HepG2 (cell line): ENCODE measurements at regions not wholly inside any gene's neighbourhood (a gene's known extent, or its start where the extent isn't known, plus 50 kb on each side); places are given as distances from the start of the nearest gene placed in this dataset.

Source experiments
- ATAC-seq: fragments of 200-7000 bp; cut with Tn5 transposase; 3 replicates; pipeline ENCODE4 v1.9.1; 2020; ENCODE audit warnings: mild to moderate bottlenecking, moderate library complexity
- BruUV-seq: library from RNA; stranded (reverse); fragments of 400-500 nt; replicated peaks from 2 replicates; lab custom pipeline; 2021; lab: Mats Ljungman, UMichigan
- CTCF ChIA-PET: fragments of 300-600 bp; formaldehyde crosslinking; extraction: SDS; loops from one replicate; lab custom pipeline; 2021; ENCODE audit warnings: low total read pairs, inconsistent platforms, low intra/inter-chr PET ratio; lab: Yijun Ruan, JAX
- POLR2A ChIA-PET: fragments of 350-600 bp; sonication (Branson Sonifier 250); formaldehyde crosslinking; loops from one replicate; lab custom pipeline; 2020; ENCODE audit warnings: antibody characterized with exemption, inconsistent platforms; lab: Yijun Ruan, JAX
- DNase-seq: peaks from one replicate; pipeline ENCODE4 v3.0.0-alpha.2; 2015; ENCODE audit warnings: low spot score
- FAIRE-seq: peaks from 3 replicates; lab custom pipeline; 2011; peaks lifted over from hg19 to GRCh38; lab: Jason Lieb, UNC
- H2AFZ ChIP-seq: one replicate; pipeline ENCODE4 v1.6.1; 2011; ENCODE audit warnings: low read length, inconsistent platforms
- H3K27ac ChIP-seq: fragments of 300-600 bp; 3 replicates; pipeline ENCODE4 v1.8.0; 2011; ENCODE audit warnings: mixed run types, mild to moderate bottlenecking, mixed read lengths, low read length, inconsistent platforms; ENCODE audit not compliant: insufficient read depth; ENCODE audit errors: extremely low read length
- H3K27me3 ChIP-seq, 2 experiments: fragments of 200-600 bp in 1 of 2; 2 replicates in 1 of 2; 3 replicates in 1 of 2; pipeline versions ENCODE4 v1.6.0 to v1.8.0; 2011; ENCODE audit warnings: low read length in 2 of 2, mild to moderate bottlenecking in 2 of 2, moderate library complexity in 2 of 2, inconsistent platforms in 1 of 2; ENCODE audit not compliant: insufficient read depth in 2 of 2, control insufficient read depth in 1 of 2
- H3K36me3 ChIP-seq, 2 experiments: fragments of 200-600 bp in 1 of 2; replicated peaks in 1 of 2; 2 replicates in 1 of 2; 3 replicates in 1 of 2; pipeline versions ENCODE4 v1.5.1 to v1.8.0; 2011; ENCODE audit warnings: low read length in 2 of 2, inconsistent platforms in 1 of 2; ENCODE audit not compliant: insufficient read depth in 2 of 2, control insufficient read depth in 1 of 2
- H3K4me1 ChIP-seq: 2 replicates; pipeline ENCODE4 v1.5.1; 2012; ENCODE audit warnings: low read length, inconsistent platforms; ENCODE audit not compliant: insufficient read depth
- H3K4me2 ChIP-seq: 2 replicates; pipeline ENCODE4 v1.6.0; 2011; ENCODE audit warnings: low read depth, low read length, inconsistent platforms
- H3K4me3 ChIP-seq, 3 experiments: fragments of 200-600 bp in 1 of 3; sonication (generic), shearing (Covaris generic) in 1 of 3; replicated peaks in 1 of 3; 2 replicates each; pipeline ENCODE4 v1.5.1; 2011 to 2016; ENCODE audit warnings: low read length in 3 of 3, inconsistent platforms in 2 of 3, low read depth in 2 of 3, mild to moderate bottlenecking in 2 of 3, control low read depth in 1 of 3, mixed read lengths in 1 of 3; ENCODE audit not compliant: insufficient read depth in 1 of 3
- H3K79me2 ChIP-seq: one replicate; pipeline ENCODE4 v1.6.1; 2011; ENCODE audit warnings: low read length, inconsistent platforms; ENCODE audit not compliant: insufficient read depth
- H3K9ac ChIP-seq: 2 replicates; pipeline ENCODE4 v1.6.0; 2011; ENCODE audit warnings: mild to moderate bottlenecking, low read depth, low read length, inconsistent platforms; ENCODE audit not compliant: insufficient read depth
- H3K9me3 ChIP-seq: 2 replicates; pipeline ENCODE4 v1.5.1; 2012; ENCODE audit warnings: mild to moderate bottlenecking, low read length
- H4K20me1 ChIP-seq: 2 replicates; pipeline ENCODE4 v1.6.0; 2011; ENCODE audit warnings: inconsistent platforms, mild to moderate bottlenecking, low read length, moderate library complexity; ENCODE audit not compliant: insufficient read depth
- ARID3A ChIP-seq: IDR thresholded peaks from 2 replicates; pipeline ENCODE4 v1.6.1; 2012; ENCODE audit warnings: low read depth, low read length, improper control_type of control experiment
- CCDC6 ChIP-seq: sonication (generic); formaldehyde crosslinking; IDR thresholded peaks from 2 replicates; pipeline ENCODE4 v1.8.1; 2022; ENCODE audit warnings: mild to moderate bottlenecking, missing genetic modification reagents, moderate library complexity
- DRAP1 ChIP-seq: IDR thresholded peaks from 2 replicates; pipeline ENCODE4 v1.6.1; 2016; ENCODE audit warnings: missing genetic modification reagents, missing compliant biosample characterization
- GFI1 ChIP-seq: sonication (generic); formaldehyde crosslinking; IDR thresholded peaks from 2 replicates; pipeline ENCODE4 v1.5.0; 2020; ENCODE audit warnings: missing genetic modification reagents, mild to moderate bottlenecking, borderline replicate concordance
- HOXA5 ChIP-seq: sonication (generic); formaldehyde crosslinking; IDR thresholded peaks from 2 replicates; pipeline ENCODE4 v1.4.0; 2020; ENCODE audit warnings: missing genetic modification reagents
- IRF2 ChIP-seq: IDR thresholded peaks from 2 replicates; pipeline ENCODE4 v1.6.1; 2018; ENCODE audit warnings: missing genetic modification reagents, missing compliant biosample characterization
- SNRNP70 ChIP-seq: fragments of 200-400 bp; formaldehyde crosslinking; IDR thresholded peaks from 2 replicates; pipeline ENCODE4 v1.6.1; 2017; ENCODE audit warnings: mild to moderate bottlenecking, low read depth, low read length, moderate library complexity
- SRF ChIP-seq: IDR thresholded peaks from 2 replicates; pipeline ENCODE4 v1.6.1; 2011; ENCODE audit warnings: mild to moderate bottlenecking, low read depth, low read length, moderate library complexity
- TCF12 ChIP-seq, 2 experiments: fragments of 450-650 bp in 1 of 2; sonication (generic) in 1 of 2; formaldehyde crosslinking in 1 of 2; IDR thresholded peaks; 2 replicates each; pipeline versions ENCODE4 v1.6.1 to v1.8.0; 2017 to 2022; ENCODE audit warnings: antibody characterized with exemption in 1 of 2, mild to moderate bottlenecking in 1 of 2, missing genetic modification reagents in 1 of 2, moderate library complexity in 1 of 2
- ZNF205 ChIP-seq: IDR thresholded peaks from 2 replicates; pipeline ENCODE4 v1.6.1; 2018; ENCODE audit warnings: missing biosample characterization, missing genetic modification reagents
- ZNF407 ChIP-seq: sonication (generic); formaldehyde crosslinking; IDR thresholded peaks from one replicate; pipeline ENCODE4 v1.5.1; 2020; ENCODE audit warnings: mild to moderate bottlenecking, missing genetic modification reagents; ENCODE audit errors: not compliant biosample characterization
- ZNF460 ChIP-seq: sonication (generic); formaldehyde crosslinking; IDR thresholded peaks from 2 replicates; pipeline ENCODE4 v1.5.1; 2020; ENCODE audit warnings: missing genetic modification reagents, mild to moderate bottlenecking, borderline replicate concordance
- ZNF652 ChIP-seq: IDR thresholded peaks from 2 replicates; pipeline ENCODE4 v1.6.1; 2016; ENCODE audit warnings: low read depth, borderline replicate concordance
- ZNF777 ChIP-seq: sonication (generic); formaldehyde crosslinking; IDR thresholded peaks from 2 replicates; pipeline ENCODE4 v1.4.0; 2020; ENCODE audit warnings: missing genetic modification reagents
- ZNF841 ChIP-seq: sonication (generic); formaldehyde crosslinking; IDR thresholded peaks from 2 replicates; pipeline ENCODE4 v1.8.1; 2023; ENCODE audit warnings: missing genetic modification reagents, borderline replicate concordance
- ZSCAN30 ChIP-seq: sonication (generic); formaldehyde crosslinking; IDR thresholded peaks from 2 replicates; pipeline ENCODE4 v1.5.0; 2020; ENCODE audit warnings: mild to moderate bottlenecking, missing genetic modification reagents
- WGBS: methylation state at CpG from one replicate; pipeline ENCODE4 v1.1.6; 2017; ENCODE audit warnings: low lambda C conversion rate; 5-methylcytosine and 5-hydroxymethylcytosine counted together
- in situ Hi-C: cut with HindIII; loops from 2 replicates; pipeline ENCODE4 v1.10.0; 2017; ENCODE audit warnings: low pct_unique_long_range_greater_than_20kb; ENCODE audit not compliant: extremely low pct_ligation_motif_present
- intact Hi-C: fragments of 100-400 bp; cut with micrococcal nuclease; formaldehyde crosslinking; loops from one replicate; pipeline ENCODE4 v1.10.0; 2022; ENCODE audit not compliant: unreplicated experiment

GRCh38 chr12:42922505-42922850 is 332.9 kb upstream of the PRICKLE1 start:
- intact Hi-C loops (no loop called here), in situ Hi-C loops (no loop called here)
- no peak overlapping the region for H3K9ac ChIP-seq
- no peaks in the 10 kb centered on the region for H3K27me3 ChIP-seq
- H3K9me3 ChIP-seq = no peaks in the 10 kb centered on the region
- no peak overlapping the region for H3K4me2 ChIP-seq
- no peaks in the 10 kb centered on the region for H4K20me1 ChIP-seq
- BruUV-seq = no TSS peak
- CTCF ChIA-PET = no interaction called here
- DNase-seq (no peak), FAIRE-seq (no peak), ATAC-seq (no peak)
- 0% methylated on average over 3 of the region's 3 CpGs for WGBS
- no peak overlapping the region for H2AFZ ChIP-seq
- no peak overlapping the region for H3K27ac ChIP-seq
- no peak overlapping the region for H3K4me3 ChIP-seq
- no peaks in the 10 kb centered on the region for H3K4me1 ChIP-seq
- POLR2A ChIA-PET = no interaction called here
- H3K36me3 ChIP-seq = no peaks in the 10 kb centered on the region
- H3K79me2 ChIP-seq = no peaks in the 10 kb centered on the region
- TF ChIP-seq ZNF841 (CRISPR knock-in tag) = no peak
- no peak for TF ChIP-seq SNRNP70
- TF ChIP-seq ZNF777 (CRISPR knock-in tag) = no peak
- TF ChIP-seq GFI1 (CRISPR knock-in tag) = no peak
- TF ChIP-seq CCDC6 = no peak
- TF ChIP-seq ZNF652 = no peak
- no peak for TF ChIP-seq ARID3A
- no peak for TF ChIP-seq ZSCAN30 (CRISPR knock-in tag)
- TF ChIP-seq ZNF205 (CRISPR knock-in tag) = no peak
- no peak for TF ChIP-seq ZNF407 (CRISPR knock-in tag)
- TF ChIP-seq IRF2 = no peak
- TF ChIP-seq HOXA5 = no peak
- TF ChIP-seq DRAP1 (CRISPR knock-in tag) = no peak
- TF ChIP-seq TCF12 (IDR thresholded peaks at IDR 0.05) = no peak
- TF ChIP-seq TCF12 (CRISPR knock-in tag; IDR thresholded peaks at IDR 0.05) = no peak
- no peak for TF ChIP-seq ZNF460 (CRISPR knock-in tag)
- no peak for TF ChIP-seq SRF
